ENCODE measurements at regions not wholly inside any gene's neighbourhood (a gene's known extent, or its start where the extent isn't known, plus 50 kb on each side); places are given as distances from the start of the nearest gene placed in this dataset.
"Not testable (repeated sequence)": the region's sequence is repeated elsewhere in the genome, so short reads cannot be mapped to it uniquely, and the experiment has no call there.

DNA sequence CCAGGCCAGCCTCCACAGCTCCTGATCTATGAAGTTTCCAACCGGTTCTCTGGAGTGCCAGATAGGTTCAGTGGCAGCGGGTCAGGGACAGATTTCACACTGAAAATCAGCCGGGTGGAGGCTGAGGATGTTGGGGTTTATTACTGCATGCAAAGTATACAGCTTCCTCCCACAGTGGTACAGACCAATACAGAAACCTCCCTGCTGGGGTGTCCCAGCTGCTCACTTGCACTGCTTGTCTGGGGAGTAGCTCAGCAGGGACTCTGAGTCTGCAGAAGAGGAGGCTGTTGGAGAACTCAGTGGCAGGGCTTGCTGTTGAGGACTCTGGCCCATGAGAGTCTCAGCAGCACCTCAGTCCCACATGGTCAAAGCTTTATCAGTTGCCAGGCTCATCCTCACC lies 1256.6 kb downstream of the RPIA start:
- TF ChIP-seq POLR2AphosphoS5 (IDR thresholded peaks at IDR 0.05): not testable (repeated sequence)
- TF ChIP-seq, protein P1, sequence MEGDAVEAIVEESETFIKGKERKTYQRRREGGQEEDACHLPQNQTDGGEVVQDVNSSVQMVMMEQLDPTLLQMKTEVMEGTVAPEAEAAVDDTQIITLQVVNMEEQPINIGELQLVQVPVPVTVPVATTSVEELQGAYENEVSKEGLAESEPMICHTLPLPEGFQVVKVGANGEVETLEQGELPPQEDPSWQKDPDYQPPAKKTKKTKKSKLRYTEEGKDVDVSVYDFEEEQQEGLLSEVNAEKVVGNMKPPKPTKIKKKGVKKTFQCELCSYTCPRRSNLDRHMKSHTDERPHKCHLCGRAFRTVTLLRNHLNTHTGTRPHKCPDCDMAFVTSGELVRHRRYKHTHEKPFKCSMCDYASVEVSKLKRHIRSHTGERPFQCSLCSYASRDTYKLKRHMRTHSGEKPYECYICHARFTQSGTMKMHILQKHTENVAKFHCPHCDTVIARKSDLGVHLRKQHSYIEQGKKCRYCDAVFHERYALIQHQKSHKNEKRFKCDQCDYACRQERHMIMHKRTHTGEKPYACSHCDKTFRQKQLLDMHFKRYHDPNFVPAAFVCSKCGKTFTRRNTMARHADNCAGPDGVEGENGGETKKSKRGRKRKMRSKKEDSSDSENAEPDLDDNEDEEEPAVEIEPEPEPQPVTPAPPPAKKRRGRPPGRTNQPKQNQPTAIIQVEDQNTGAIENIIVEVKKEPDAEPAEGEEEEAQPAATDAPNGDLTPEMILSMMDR (IDR thresholded peaks at IDR 0.05): not testable (repeated sequence)

Data from stomach (tissue), 4 donors.